EL (cell line): ENCODE measurements at regions not wholly inside any gene's neighbourhood (a gene's known extent, or its start where the extent isn't known, plus 50 kb on each side); places are given as distances from the start of the nearest gene placed in this dataset.

ENCODE experiments used
- DNase-seq: peaks from one replicate; pipeline ENCODE4 v3.0.0-alpha.2; 2016

DNA sequence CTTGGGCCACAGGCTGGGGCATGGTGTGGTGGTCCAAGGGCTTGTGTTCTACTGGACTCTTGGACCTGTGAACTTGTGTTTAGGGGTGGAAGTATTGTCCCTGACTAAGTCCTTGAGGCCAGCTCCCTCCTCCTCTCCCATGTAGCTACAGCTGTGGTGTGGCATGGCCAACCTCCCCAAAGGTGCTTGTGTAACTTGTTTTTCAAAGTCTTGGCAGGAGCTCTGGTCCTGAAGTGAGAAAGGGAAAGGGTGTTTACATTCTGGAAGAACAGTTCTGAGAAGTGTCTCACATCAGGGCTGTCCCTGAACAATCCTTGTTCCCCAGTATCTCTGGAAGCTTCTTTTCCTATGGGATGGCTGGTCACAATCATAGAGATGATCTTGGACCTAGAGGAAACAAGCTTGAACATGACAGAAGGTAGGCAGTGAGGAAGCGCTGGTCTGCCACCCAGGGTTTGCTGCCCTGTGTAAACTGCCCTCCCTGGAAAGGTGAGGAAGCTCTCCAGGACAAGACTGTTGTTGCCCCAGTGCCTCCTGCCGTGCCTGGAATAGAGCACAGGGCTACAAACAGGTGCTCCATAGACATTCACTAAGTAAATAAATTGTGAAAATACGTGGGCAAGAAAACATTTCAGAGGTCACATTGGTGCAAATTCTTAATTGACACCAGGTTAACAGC is 64.6 kb upstream of the KLF9 start:
- no peak for DNase-seq

DNA sequence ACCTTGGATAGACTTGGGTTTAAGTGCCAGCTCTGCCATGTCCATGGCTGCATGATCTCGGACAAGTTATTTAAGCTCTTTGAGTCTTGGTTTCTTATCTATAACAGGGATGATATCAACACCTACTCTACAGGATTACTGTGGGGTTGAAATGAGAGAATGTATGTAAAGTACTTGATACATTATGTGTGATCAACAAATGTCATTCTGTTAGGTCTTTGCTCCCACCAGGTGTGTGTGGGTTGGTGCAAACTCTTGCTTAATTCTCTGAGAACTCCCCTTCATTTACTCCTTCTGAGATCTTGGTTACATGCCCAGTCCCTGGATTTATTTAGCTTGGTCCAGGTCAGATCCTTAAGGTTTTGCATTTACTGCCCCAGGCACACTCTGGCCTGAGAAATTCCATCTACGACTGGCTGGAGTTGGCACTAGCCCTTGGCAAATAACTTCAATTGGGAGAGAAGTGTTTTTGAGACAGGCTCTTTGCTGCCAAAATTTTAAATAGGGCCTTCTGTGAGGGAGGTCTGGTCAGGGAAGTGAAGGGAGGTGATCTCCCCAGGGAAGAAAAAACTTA is 63.5 kb upstream of the KLF9 start:
- DNase-seq, result peak; percentile 20

DNA sequence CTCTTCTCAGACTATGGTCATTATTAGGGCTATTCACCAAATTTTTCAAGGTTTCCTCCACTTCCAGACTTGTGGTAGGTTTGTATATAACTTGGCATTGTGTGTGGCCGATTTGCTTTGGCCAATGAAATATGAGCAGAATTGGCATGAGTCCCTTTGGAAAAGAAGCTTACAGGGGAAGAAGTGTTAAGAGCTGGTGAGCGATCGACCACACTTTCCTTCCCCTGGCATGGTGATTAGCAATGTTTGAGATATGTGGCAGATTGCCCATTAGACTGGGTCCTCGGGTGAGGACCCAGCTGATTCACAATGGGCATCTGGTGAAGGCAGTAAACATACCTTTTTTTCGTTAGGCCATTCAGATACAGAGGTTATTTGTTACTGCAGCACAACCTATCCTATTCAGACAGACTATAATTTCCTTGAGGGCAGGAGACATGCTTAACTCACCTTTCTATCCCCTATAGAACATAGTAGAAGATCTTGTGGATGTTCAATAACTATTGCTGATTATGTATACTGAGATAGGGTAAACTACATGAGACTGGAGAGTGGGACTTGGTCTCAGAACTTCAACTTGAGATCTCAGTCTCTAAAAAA is 62.8 kb upstream of the KLF9 start:
- peak; percentile 66 for DNase-seq

DNA sequence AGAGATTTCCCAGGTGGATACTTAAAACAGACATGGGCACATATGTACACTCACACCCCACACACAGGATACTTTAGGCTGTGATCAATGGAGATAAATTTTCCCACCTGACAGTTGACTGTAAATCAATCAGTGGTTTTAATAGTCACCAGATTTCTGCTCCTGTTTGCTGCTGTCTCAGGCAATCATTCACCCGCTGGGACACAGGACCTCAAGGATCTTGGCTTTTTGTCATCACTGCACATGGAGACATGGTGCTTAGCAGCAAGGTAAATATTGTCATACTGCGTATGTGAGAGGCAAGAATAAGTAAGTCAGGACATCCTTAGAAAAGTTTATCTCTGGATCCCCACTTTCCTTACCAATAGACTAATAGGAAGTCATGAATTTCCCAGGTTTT is 60.8 kb upstream of the KLF9 start:
- DNase-seq, result no peak

DNA sequence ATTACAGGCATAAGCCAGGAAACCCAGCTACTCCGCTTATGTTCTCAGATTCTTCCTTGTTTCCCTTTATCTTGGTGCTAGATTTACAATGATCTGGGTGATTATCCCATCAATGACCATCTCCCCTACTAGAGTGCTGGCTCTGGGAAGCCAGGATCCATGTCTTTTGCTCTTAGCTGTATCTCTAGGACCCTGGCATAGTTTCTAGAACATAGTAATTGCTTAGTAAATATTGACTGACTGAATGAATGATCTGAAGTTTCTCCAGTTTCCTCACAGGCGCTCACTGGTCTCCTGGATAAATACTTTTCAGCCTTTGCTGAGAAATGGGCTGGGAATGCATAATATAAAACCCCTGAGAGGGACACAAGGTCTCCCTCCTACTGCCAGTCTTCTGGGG is 60.0 kb upstream of the KLF9 start:
- no peak for DNase-seq

DNA sequence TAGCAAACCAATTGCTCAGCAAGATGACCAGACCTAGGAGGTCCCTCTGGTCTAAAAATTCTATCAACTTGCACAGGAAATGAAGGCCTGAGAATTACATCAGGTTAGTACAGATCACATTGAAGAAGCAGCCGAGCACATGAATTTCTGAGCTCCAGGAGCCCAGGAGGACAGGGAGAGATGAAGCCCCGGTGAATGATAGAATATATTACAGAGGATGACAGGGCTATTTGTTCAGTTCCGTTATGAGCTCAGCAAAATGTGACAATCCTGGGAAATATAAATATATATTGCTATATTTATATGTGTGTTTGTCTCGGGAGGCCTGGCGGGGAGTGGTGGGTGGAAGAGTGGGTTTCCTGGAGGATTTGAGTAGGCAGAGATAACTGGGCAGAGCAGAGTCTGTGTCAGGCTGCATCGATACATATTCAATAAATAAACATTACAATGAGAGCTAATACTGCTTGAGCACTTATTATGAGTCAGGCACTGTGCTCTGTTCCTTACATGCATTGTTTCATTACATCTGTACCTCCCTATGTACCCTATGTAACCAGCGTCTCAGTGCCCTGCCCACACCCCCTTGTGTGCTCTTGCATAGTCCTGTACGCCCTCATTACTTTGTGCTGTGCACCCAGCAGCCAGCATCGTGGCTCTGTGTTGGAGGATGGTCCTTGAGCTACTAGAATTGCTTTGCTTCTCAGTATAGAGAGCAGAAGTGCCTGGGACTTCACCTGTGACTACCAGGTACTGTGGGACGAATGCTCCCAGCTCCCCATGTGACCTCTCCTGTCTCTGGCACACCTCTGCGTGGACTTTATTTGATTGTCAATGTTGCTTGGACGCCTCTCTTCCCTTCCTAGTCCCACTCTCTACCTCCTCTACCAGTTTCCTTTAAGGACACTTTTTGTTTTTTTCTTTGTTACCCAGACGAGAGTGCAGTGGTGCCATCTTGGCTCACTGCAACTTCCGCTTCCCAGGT is 58.1 kb upstream of the KLF9 start:
- DNase-seq, result no peak

DNA sequence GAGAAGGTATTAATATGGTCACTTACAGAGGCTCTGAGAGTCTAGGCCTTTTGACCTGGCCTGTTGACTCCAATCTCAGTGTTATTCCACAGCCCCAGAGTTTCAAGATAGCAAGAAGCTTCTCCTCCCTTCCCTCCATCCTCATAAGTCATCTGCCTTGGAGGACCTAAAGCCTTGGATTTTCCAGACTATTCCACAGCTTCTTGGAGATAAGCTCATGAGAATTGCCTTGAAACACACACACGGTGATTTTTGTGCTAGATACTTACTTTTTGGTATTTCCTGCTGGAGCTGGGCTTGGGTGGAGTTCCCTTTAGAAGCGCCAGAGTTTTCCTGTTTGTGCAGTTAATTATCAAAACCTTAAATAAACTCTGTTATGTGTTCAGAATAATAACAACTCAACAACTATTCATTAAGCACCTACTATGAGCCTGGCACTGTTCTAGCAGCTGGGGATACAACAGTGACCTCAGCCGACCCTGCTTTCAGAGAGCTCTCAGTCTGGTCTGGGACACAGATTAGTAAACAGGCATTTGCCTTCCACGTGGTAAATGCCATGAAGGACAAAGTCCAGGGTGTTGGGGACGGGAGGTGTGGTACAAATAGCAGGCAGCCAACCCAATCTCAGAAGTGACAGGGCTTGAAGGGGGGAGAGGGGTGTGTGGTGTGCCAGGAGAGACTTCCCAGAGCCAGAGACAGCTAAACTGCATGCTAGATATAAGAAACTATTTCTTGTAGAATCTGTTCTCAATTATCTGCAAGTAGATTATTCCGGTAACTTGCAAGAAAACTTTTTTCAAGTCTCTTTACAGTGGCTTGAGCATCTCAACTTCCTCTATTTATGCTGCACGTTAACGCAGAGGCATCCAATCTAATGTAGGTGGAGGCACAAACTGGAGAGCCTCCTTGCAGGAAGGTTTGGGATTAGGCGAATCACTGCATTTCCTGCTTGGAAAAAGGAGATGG is 55.9 kb upstream of the KLF9 start:
- no peak for DNase-seq

DNA sequence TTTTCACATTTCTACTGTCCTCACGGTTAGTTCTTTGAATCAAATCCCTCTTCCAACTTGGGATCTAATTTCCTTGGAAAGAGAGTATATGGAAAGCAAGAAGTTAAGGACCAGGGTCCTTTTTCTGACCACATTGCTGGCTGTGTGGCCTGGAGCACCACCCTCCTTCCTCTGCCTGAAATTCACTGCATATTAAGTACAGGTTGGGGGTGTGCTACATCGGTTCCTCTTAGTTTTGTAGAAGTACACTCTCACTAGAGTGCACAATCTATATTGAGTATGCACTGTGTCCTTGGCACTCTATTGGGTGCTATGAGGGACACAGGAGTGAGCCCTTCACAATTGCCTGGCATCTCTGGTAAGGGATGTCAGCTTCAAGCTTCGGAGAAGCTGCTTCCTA is 53.8 kb upstream of the KLF9 start:
- no peak for DNase-seq

DNA sequence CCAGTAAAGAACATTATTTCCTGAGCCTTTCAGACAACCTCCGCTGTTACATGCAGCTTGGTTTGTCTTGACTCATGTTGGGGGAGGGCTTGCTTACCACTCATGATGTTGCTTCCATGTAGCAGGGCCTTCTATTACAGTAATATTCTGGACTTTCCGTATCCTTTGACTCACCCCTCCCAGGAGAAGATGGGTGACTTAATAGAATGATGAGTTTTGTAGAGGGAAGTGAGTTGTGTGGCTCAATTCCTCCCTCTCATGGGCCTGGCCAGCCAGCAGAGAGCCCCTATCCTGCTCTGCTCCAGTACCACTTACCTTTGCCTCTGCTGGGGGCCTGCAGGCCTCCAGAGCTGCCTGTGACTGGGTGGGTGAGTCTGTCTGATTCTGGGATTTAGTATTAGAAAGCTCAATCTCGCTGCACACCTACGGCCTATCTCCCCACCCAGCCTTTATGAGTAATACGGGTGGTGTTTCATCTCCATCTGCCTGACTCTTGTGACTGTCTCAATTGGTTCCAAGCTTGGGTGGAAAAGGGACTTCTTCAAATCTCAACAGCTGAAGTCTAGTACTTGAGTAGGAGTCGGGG is 52.6 kb upstream of the KLF9 start:
- DNase-seq, result peak; percentile 76

DNA sequence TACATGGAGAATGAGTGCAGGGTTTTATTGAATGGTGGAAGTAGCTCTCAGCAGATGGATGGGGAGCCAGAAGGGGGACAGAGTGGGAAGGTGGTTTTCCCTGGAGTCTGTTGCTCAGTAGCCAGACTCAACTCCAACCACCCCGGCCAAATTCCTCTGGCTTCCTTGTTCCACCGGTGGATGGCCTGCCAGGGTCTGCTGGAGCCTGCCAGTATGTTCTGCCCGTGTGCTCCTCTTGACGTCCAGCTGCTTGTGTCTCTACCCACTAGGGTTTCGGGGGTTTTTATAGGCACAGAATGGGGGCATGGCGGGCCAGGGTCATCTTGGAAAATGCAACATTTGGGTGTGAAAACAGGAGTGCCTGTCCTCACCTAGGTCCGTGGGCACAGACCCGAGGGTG is 51.4 kb upstream of the KLF9 start:
- no peak for DNase-seq

DNA sequence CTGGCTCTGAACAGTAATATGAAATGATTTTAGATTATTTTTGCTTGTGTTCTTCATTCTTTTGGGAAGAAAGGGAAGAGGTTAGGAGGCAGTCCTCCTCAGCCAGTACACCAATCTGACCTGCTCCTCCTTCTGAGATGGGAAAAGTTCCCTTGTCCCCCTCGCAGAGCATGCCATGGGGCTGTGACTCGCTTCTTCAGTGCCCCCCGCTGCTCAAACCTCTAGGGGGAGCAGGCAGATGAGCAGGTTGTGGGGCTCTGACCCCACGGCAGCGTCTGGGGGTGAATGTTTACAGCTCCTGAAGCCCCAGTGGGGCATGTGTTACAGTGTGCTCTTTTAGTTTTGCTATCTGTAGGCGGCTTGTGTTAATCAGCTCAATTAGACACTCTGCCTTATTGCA is 50.9 kb upstream of the KLF9 start:
- DNase-seq, result no peak
